Pons (tissue), 1 donor: ENCODE measurements at regions not wholly inside any gene's neighbourhood (a gene's known extent, or its start where the extent isn't known, plus 50 kb on each side); places are given as distances from the start of the nearest gene placed in this dataset.

Source experiments
- DNase-seq: peaks from one replicate; pipeline ENCODE4 v3.0.0-alpha.2; 2016; ENCODE audit warnings: low spot score

DNA sequence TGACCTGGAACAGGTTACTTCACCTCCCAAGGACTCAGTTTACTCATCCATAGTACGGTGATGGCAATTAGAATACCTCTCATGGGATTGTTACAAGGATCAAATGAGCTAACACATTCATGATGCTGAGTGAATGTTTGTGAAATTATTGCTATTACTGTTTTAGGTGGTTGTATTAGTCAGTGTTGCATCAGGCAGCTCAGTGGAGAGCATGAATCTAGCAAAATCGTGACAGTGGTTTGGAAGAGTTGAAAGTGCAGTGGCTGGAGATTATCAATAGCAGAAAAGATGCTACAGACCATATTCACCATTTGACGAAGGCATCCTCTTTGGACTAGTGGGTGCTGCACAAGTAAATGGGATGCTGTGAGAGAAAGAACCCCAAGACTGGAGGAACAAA, 50.4 kb upstream of the CTNNBL1 start:
- no peak for DNase-seq

DNA sequence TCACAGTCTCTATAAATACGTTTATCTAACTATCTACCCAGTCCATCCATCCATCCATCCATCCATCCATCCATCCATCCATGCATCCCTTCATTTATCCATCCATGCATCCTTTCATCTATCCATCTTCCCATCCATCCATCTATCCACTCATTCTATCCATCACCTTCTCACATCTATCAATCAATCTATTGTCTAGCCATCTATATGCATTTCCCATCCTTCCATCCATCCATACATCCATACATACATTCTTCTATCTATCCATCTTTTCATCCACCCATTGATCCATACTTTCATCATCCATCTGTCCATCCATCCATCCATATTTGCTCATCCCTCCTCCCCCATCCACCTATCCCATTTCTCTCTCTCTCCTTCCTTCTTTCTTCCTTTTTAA, 51.6 kb upstream of the CTNNBL1 start:
- no peak for DNase-seq

DNA sequence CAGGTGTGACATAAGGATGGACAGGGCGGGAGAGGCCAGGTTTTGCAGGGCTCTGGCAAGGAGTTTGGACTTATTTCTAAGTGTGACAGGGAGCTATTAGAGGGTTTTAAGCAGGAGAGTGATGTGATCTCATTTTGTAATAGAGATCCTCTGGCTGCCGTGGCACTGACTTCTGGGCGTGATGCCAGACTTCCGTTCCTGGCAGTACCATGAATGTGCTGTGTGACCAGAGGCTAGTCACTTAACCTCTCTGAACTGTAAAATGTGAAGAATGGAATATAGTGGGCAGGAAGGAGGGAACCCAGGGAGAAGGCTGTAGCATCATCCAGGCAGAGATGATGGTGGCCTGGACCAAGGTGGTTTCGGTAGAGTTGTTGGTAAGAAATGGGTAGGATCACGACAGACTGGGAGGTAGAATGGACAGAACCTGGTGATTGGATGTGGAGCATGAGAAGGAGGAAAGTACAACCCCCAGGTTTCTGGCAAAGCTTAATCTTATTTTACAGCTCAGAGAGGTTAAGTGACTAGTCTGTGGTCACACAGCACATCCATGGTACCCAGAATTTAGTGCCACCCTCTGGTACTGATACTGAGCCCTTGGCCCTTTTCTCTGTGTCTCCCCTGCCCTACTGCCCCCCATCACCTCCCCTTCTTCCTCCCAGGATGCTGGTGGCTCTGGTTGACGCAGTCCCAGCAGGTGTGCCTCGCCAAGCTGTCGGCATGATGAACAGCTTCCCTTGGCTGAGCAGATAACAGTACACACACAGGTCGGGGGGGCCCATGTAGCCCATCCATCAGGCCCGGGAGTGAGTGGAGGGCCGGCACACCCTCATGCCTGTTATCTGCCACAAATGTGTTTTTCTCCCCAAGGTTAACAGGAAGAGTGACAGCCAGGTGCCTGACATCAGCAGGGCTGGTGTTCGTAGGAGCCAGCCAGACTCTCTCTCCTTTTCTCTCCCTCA, 52.9 kb upstream of the CTNNBL1 start:
- no peak for DNase-seq

DNA sequence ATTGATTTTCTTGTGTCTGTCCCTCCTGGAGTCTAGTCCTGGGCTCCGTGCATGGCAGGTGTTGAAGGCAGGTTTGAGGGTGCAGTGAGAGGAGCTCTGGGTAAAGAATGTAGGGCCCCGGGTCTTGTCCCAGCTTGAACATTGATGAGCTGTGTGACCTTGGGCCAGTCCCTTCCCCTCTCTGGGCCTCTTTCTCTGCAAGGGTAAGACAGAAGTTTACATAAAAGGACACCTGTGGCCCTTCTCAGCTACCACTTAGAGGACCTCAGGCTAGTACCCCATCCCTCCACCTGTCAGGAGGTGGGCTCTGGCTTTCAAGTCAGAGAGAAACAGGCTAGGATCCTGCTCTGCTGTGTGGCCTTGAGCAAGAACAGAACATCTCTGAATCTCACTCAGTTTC, 55.3 kb upstream of the CTNNBL1 start:
- DNase-seq, result no peak

DNA sequence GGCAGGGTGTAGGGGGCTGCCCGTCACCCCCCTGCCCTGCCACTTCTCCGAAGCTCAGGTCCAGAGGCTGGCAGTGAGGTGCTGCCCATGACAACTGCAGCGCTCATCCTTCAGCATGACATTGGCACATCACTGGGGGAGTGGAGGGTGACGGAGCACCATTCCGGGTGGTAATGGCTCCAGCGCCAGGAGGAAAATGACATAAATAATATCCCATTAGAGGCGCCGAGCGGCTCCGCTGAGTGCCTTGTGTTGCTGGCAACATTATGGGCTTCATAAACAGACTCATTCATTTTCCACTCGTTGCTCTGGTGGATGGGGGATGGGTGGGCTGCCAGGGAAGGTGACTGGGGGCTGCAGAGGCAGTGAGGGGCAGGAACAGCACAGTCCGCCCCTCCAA, 56.9 kb upstream of the CTNNBL1 start:
- DNase-seq, result no peak

DNA sequence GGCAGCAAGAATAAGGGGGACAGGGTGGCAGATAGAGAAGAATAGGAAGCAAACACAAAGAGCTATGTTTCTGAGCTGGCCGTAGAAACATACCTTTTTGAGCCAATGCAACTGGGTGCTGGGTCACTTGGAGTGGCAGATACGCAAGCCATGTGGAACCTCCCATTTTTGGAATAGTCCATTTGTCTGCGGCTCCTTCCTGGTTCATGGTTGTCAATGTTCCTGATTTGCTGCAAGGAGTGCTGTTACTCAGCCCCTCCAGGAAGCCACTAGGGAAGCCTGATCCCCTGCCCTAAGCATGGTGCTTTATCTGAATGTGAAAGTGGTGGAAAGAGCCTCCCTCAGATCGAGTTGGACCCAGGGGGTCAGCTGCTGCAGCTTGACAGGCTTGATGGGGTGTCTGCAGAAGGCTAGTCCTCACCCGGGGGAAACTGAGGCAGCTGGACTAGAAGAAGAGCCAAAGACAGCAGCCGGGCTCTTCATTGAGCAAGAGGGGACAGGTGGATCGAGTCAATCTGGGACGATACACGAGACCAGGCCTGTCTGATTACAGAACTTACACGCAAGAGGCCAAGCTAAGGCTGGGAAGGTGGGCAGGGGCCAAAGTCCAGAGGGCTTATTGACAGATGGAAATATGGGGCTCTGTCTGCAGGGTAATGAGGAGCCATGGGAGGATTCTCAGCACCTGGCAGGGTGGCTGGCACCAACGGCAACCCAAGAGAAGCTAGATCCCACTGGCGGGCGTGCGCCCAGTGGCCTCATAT, 57.4 kb upstream of the CTNNBL1 start:
- DNase-seq, result no peak

DNA sequence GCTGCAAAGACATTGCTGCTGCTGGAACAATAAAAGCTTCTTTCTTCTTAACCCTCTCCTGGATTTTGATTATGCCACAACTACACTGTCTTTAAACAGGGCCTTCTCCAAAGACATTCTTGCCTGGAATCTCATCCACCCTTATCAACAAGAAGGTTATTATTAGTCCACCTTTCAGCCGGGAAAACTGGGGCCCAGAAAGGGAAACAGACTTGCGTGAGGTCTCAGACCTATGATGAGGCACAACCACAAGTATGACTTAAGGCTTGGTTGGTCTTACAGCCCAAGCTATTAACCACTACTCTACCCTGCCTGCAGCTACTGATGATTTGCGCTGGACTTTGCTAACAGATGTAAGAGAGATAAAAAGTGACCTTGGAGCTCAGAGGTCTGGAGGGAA, 62.8 kb upstream of the CTNNBL1 start:
- no peak for DNase-seq

DNA sequence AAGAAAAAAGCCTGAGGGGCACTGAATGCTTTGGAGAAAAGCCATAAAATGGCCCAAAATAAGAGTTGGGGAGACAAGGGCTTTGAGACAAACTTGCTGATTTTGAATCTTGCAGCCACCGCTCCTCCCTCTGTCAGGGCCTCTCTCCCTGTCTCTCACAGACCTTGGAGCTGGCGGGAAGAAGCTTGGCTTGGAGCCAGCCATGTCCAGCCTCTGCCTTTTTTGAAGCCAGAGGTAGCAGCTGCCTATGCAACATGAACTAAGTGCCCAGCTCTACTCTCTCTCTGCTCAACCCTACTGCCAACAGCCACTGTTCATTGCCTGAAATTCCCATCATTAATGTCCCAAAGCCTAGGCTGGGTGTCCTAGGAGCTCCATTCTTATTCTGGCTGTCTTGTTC, 63.7 kb upstream of the CTNNBL1 start:
- no peak for DNase-seq

DNA sequence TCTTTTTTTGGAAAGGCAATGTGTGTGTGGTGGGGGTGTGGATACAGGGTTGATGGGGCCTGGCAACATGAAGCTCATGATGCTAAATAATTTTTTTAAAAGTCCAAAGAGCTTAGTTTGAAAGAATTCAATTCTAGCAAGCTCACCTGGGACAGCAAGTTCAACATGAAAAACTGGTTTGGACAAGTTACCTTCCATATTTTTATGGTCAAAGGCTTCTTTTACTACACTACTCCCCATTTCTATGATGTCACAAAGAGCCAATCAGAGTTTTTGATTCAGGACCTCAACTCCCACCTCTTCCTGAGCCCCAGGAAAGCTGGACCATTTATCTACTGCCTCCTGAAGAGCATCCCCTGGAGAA, 66.1 kb upstream of the CTNNBL1 start:
- no peak for DNase-seq

DNA sequence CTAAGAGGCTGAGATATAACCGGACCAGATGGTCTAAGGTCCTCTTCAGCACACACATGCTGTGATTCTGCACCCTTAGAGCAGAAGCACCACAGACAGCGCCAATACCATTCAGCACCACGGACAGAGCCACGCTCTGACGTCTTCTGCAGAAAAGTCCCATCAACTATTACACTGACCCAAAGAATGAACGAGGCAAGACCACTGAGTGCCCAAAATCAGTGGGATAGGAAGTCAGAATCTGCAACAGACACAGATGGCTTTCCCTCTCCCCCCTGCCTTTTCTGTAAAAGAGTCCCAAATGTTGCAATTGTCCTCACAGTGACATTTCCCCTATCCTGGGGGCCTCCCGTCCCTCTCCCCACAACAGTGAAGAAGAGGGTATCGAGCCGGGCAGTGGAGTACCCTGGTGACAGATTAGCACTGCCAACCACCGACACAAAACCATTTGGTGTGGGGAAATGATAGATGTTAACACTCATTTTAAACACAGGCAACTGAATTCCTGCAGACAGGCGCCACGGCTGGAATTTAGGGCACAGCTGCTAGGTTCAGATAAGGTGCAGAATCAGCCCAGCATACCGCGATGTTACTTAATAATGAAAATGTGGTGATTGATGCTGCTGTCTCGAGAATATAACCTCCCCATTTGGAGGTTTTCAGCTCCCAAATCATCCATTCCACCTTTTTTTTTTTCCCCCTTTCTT, 66.6 kb upstream of the CTNNBL1 start:
- peak; percentile 13 for DNase-seq

DNA sequence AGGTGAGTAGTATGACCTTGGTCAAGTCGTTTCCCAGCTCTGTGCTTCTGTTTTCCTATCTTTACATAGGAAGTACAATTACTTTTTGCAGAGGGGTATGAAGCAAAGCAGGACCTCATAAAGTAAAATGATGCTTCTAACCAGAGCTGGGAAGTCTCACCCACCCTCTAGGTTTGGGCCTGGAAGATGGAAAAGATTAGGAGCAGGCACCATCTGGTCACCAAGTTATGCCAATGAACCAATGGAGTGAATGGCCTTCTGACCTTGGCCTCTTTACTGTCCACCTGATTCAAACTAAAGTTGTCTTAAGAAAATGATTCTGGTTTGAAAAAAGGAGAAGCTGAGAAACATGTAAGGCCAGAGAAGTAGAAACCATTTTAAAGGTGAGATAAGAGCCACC, 68.9 kb upstream of the CTNNBL1 start:
- DNase-seq, result no peak

DNA sequence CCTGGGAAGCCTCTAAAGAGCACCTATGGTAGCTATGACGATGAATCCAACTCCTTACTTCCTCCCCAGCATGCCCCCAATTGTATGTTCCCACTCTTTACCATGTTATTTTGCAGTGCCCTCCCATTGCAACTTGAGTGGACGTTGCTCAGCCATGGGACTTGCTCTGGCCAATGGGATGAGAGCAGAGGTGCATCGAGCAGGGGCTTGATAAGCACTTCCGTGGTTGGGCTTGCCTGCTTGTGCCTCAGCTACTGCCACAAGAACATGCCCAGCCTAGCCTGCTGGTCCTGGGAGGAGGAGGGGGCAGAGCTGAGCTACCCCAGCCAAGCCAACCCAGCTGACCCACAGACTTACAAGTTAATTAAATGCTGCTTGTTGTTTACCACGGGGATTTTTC, 71.1 kb upstream of the CTNNBL1 start:
- DNase-seq, result no peak

DNA sequence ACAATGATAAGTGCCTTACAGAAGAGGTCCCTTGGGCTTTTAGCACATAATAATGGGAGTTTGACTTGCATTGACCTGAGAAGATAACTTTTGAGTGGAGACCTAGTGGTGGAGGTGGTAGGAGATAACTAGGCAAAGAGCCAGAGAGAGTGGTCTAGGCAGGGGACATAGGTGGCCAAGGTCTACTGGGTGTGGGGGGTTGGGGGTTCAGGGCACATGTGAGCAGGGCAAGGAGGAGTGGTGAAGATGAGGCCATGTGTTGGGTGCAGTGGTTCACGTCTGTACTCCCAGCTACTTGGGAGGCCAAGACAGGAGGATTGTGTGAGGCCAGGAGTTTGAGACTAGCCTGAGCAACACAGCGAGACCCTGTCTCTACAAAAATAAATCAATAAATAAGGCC, 74.3 kb upstream of the CTNNBL1 start:
- no peak for DNase-seq

DNA sequence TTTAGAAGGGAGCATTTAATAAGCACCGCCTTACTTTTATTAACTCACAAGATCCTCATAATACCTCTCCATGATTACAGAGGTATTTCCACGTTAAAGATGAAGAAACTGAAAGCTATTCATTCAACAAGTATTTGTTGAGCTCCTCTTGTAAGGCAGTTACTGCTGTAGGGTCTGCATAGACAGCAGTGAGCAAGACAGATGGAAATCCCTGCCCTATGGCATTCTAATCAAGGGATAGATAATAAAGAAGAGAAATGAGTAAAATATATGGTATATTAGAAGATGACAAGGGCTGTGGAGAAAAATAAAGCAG, 77.8 kb upstream of the CTNNBL1 start:
- DNase-seq, result no peak

DNA sequence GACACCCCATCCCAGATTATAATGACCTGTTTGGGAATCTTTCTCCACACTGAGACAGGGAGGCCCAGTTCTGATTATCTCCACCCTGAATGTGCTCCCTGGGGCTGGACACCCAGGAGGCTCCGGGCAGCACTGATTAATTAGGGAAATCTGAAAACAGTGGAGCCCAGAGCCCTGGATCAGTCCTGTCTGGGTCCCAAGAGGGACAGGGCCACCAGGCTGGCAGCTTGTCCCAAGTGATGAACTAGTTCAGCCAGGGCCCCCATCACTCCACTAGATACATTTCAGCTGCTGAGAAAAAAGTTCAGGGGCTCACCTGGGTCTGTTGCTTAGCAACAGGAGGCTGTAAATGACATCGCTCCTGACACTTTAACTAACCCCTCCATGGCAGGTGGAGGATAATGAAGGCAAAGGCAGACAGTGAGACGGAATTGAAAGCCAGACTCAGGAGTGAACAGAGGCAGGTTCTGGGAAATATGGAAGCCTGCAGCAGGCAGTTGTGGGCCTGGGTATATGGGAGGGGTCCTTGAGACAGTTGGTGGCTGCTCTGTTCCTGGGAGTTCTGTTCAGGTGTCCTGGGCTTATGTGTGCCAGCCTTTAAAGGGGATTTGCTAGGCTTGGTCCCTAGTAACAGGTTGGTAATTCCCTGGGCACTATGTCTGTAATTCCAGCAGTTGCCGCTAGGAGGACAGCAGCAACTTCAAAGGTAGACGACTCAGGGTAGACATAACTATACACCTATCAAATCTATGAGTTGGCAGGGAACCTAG, 78.3 kb upstream of the CTNNBL1 start:
- DNase-seq, result no peak

DNA sequence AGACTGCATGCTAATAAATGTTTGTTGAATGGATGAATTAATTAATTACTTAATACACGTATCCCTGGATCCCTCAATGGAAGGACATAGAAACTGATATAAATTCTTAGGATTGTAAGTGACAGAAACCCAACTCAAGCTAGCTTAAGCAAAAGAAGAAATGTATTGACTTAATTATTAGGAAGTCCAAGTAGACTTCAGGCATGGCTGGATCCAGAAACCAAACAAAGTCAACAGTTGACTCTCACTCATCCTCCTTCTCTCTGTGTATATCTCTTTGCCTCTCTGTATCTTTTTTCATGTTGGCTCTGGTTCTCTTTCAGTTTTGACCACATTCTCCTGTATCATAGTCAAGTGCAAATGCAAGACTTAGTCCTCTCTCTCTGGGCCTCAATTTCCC, 82.0 kb upstream of the CTNNBL1 start:
- no peak for DNase-seq

DNA sequence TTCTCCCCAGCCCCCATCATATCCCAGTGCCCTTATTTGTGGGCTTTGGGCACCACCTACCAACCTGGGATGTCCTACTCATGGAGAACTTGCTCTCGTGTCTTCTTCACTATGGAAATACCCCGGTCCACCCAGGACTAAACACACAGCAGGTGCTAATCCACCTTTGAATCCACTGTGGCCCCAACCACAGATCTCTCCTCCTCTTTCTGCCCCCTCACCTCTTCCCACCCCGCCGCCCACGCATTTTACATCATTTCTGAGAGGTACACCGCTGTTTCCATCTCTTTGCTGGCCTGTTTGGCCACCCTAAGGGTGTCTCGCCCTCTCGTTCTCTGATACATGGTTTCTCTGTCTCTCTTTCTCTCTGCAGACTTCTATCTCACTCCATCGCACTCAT, 82.5 kb upstream of the CTNNBL1 start:
- DNase-seq, result no peak

DNA sequence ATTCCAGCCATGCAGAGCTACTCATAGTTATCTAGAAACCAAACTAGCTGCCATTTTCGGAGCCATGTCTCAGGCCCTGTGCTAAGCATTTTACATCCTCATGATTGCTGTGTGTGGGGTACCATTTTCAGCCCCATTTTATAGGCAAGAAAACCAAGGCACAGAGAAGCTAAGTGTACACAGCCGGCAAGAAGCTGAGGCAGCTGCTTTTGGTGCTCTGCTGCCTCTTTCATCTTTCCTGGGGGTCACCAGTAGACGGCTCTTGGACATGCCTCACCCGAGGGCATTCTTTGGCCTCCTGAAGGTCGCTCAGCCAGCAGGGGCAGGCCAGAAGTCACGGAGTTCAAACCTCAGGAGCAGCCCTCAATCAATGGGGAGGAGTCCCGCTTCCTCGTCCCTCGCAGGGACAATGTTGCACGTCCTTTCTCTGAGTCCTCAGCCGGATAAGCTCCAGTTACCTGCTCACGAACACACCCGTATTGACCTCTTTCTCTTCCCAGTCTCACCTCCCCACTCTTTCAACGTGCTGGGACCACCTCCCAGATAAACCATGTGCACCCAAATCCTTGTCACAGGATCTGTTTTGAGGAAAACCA, 82.6 kb upstream of the BLCAP start:
- DNase-seq, result no peak

DNA sequence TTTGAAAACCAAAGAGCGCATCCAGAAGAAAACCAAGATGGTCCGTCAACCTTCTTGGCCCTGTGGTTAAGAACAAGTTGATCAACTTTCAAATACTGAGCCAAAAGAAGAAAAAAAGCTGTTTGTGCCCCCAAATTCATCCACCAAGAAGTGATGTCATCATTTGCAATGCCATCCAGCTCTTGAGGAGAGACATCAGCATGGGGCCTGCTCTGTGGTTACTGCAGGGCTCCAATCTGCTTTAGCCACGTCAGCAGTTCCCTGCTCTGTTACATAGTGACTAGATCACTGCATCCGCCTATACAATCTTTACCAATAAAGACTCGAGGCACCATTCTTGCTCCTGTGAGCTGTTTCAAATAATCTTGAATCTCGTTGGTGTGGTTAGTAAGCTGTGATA, 75.0 kb upstream of the BLCAP start:
- no peak for DNase-seq

DNA sequence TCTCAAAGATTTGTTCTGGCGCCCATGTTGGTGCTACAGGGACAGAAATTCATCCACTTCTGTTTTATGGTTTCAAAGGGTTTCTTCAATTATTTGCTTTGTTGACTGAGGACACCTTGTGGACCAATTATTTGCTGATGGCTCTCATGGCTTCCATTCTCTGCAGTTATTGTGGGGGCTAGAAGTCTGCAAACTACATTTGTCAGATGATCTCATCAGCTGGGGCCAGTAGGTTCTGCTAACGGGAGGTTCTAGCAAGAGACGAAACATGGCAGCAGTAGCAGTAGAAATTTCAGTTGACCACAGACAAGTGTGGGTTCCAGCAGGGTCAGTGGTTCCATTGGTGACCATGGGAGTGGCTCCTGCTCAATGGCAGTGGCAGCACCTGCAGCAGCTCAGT, 72.8 kb upstream of the BLCAP start:
- DNase-seq, result no peak

DNA sequence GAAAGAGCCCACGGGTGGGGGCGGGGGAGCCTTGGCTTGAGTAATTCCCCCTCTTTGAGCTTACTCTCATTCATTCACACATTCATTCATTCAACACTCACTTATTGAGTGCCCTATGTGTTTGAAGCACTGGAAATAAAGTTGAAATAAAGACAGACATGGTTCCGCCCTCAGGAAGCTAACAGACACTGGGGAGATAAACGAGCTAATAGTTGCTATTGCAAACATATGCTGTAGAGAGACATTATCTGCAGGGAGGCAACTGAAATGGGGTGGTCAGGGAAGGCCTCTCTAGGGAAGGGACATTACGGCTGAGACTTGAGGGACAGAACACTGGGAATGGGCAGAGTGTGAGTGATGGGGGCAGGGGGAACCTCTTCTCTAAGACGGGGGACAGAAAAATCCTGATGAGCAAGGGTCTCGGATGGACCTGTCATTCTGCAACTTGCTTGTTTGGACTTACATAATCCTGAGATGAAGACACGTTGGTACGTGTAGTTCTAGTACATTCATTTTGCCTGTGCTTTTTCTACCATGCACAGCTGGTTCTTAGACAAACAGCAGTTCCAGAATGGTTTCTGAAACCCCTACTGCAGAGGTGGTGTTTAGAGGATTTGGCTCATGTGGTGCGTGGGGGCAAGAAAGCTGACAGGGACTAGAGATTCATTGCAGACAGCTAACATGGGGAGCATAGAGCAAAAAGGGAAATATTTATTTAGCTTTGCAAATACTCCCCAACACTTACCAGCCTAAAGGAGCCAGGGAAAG, 71.1 kb upstream of the BLCAP start:
- no peak for DNase-seq
